ENCODE measurements at regions not wholly inside any gene's neighbourhood (a gene's known extent, or its start where the extent isn't known, plus 50 kb on each side); places are given as distances from the start of the nearest gene placed in this dataset.

DNA sequence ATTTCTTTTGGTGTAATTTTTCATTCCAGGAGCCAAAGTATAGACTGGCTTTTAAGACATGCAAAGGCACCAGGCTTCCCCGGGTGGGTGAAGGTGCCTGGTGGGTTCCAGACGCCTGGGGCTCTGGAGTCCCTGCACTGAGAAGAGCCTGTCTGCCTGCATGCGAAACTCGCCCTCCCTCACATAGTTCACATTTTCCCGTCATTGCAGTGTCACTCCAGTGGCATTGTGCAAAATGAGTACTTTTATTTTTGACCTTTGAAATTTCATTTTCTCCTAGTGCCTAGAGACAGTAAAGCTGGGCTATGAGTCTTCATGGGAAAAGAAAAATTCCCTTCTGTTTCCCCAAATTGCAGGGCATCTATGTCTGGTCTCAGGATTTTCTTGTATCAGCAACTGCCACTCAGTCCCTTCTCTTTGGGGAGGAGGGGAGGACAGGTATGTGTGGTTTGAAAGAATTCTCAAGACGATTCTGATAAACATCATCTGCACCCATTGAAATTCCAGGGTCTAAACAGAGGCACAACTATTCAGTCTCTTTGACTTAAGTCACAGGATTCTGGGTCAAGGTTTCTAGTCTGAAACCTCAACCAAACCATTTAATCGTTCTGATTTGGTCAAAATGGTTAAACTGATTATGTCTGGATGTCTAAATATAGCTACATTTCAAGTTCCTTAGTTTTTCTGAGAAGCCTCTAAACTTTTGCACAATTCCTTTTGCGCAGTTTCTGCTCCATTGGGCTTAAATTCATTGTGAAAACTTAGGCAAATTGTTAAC, 107.8 kb downstream of the CYP26A1 start:
- WGBS (ENCODE audit: insufficient coverage, low coverage, low lambda C conversion rate, missing lambda C conversion rate), result 24% methylated on average over 6 of the region's 8 CpGs
- no peaks in the 10 kb centered on the region for H3K27me3 ChIP-seq
- H3K27ac ChIP-seq, result peak overlapping the region; percentile 17 to 76 (median 18)
- no peak for TF ChIP-seq POLR2A (IDR thresholded peaks at IDR 0.05)
- TF ChIP-seq CTCF (IDR thresholded peaks at IDR 0.05), result no peak
- DNase-seq (no peak), ATAC-seq (peak; percentile 31 to 63 (median 56))
- H3K36me3 ChIP-seq, result no peaks in the 10 kb centered on the region
- H3K4me1 ChIP-seq, result peaks cover 0 to 60% (median 6%) of the 10 kb centered on the region in 4 donors
- no peak overlapping the region for H3K4me3 ChIP-seq
- H3K9me3 ChIP-seq, result no peaks in the 10 kb centered on the region
- intact Hi-C loops (cut with DNase I), result no loop called here

- Histone ChIP-seq H3K4me3 (no peak overlapping the region), H3K27ac (peak overlapping the region in 1 of 3 donors; percentile 76), H3K27me3 (no peaks in the 10 kb centered on the region), H3K4me1 (peaks cover 0 to 64% (median 6%) of the 10 kb centered on the region in 4 donors), H3K9me3 (no peaks in the 10 kb centered on the region), H3K36me3 (no peaks in the 10 kb centered on the region)
- TF ChIP-seq POLR2A (IDR thresholded peaks at IDR 0.05) (no peak), CTCF (IDR thresholded peaks at IDR 0.05) (no peak)
- 38% methylated on average over 4 of the region's 4 CpGs for WGBS (ENCODE audit: insufficient coverage, low coverage, low lambda C conversion rate, missing lambda C conversion rate)
- intact Hi-C loops (cut with DNase I), result no loop called here
- DNase-seq (no peak), ATAC-seq (peak; percentile 31 to 63 (median 48))
Measured at GRCh38 chr10:93182049-93182327, 108.3 kb downstream of the CYP26A1 start.

GRCh38 chr10:93182790-93183189, 109.1 kb downstream of the CYP26A1 start:
- Histone ChIP-seq H3K4me1 (peaks cover 0 to 64% (median 6%) of the 10 kb centered on the region in 4 donors), H3K27ac (peak overlapping the region in 2 of 3 donors; percentile 8 to 76), H3K4me3 (no peak overlapping the region), H3K36me3 (no peaks in the 10 kb centered on the region), H3K27me3 (no peaks in the 10 kb centered on the region), H3K9me3 (no peaks in the 10 kb centered on the region)
- no peak for TF ChIP-seq CTCF (IDR thresholded peaks at IDR 0.05)
- TF ChIP-seq POLR2A (IDR thresholded peaks at IDR 0.05), result no peak
- ATAC-seq, result peak; percentile 83 to 90 (median 86)
- DNase-seq, result no peak
- intact Hi-C loops (cut with DNase I), result no loop called here

- H3K27me3 ChIP-seq, result no peaks in the 10 kb centered on the region
Measured at GRCh38 chr10:93186653-93187052, 113.0 kb downstream of the CYP26A1 start.

More at GRCh38 chr10:93186653-93187052, 113.0 kb downstream of the CYP26A1 start:
- H3K9me3 ChIP-seq, result no peaks in the 10 kb centered on the region
- H3K27ac ChIP-seq, result no peak overlapping the region
- WGBS (ENCODE audit: insufficient coverage, low coverage, low lambda C conversion rate, missing lambda C conversion rate), result 78% methylated on average over 2 of the region's 2 CpGs
- ATAC-seq, result peak in 1 of 4 donors; percentile 21
- H3K4me1 ChIP-seq, result peaks cover 0 to 45% (median 11%) of the 10 kb centered on the region in 4 donors
- no peak overlapping the region for H3K4me3 ChIP-seq
- no peak for TF ChIP-seq CTCF (IDR thresholded peaks at IDR 0.05)
- no peak for TF ChIP-seq POLR2A (IDR thresholded peaks at IDR 0.05)
- intact Hi-C loops (cut with DNase I), result no loop called here
- DNase-seq, result no peak
- no peaks in the 10 kb centered on the region for H3K36me3 ChIP-seq
